Neural cell (in vitro differentiated cells): ENCODE measurements at regions not wholly inside any gene's neighbourhood (a gene's known extent, or its start where the extent isn't known, plus 50 kb on each side); places are given as distances from the start of the nearest gene placed in this dataset.

Experiments
- H2AFZ ChIP-seq: fragments of 200-600, 300-800 bp; sonication (generic), shearing (Covaris generic); 2 replicates; pipeline ENCODE4 v1.6.0; 2014; ENCODE audit warnings: low read depth, mild to moderate bottlenecking, antibody characterized with exemption, low read length, moderate library complexity
- H3F3A ChIP-seq: fragments of 200-600 bp; shearing (Covaris generic); 2 replicates; pipeline ENCODE4 v1.6.1; 2016; ENCODE audit warnings: mild to moderate bottlenecking, moderate library complexity, mixed read lengths, antibody characterized with exemption, low read length; ENCODE audit not compliant: insufficient read depth, poor library complexity, severe bottlenecking
- H3K27ac ChIP-seq: fragments of 200-600, 300-800 bp; sonication (generic), shearing (Covaris generic); 2 replicates; pipeline ENCODE4 v1.5.1; 2014; ENCODE audit warnings: mild to moderate bottlenecking, low read length, moderate library complexity
- H3K27me3 ChIP-seq: fragments of 300-800, 200-600 bp; sonication (generic), shearing (Covaris generic); 2 replicates; pipeline ENCODE4 v1.6.0; 2014; ENCODE audit warnings: mild to moderate bottlenecking, low read depth, low read length, moderate library complexity; ENCODE audit not compliant: insufficient read depth
- H3K36me3 ChIP-seq: fragments of 300-800, 200-600 bp; sonication (generic), shearing (Covaris generic); 2 replicates; pipeline ENCODE4 v1.5.1; 2014; ENCODE audit warnings: mild to moderate bottlenecking, antibody characterized with exemption, low read length, moderate library complexity; ENCODE audit not compliant: insufficient read depth
- H3K4me2 ChIP-seq: fragments of 300-800, 200-600 bp; sonication (generic), shearing (Covaris generic); 2 replicates; pipeline ENCODE4 v1.6.0; 2014; ENCODE audit warnings: mild to moderate bottlenecking, low read length
- H3K4me3 ChIP-seq: fragments of 300-800, 200-600 bp; sonication (generic), shearing (Covaris generic); 2 replicates; pipeline ENCODE4 v1.5.1; 2014; ENCODE audit warnings: mild to moderate bottlenecking, low read length, moderate library complexity
- H3K79me2 ChIP-seq: fragments of 200-600 bp; shearing (Covaris generic); replicated peaks from 2 replicates; pipeline ENCODE4 v1.6.0; 2014; ENCODE audit warnings: mild to moderate bottlenecking, low read length, moderate library complexity; ENCODE audit not compliant: insufficient read depth
- H3K9ac ChIP-seq: fragments of 300-800, 200-600 bp; sonication (generic), shearing (Covaris generic); 2 replicates; pipeline ENCODE4 v1.6.1; 2016; ENCODE audit warnings: mild to moderate bottlenecking, low read length, mixed read lengths
- H3K9me2 ChIP-seq: fragments of 200-600 bp; shearing (Covaris generic); 2 replicates; pipeline ENCODE4 v1.6.1; 2016; ENCODE audit warnings: mild to moderate bottlenecking, low read length, mixed read lengths; ENCODE audit not compliant: insufficient read depth
- H3K9me3 ChIP-seq: fragments of 200-600, 300-800 bp; sonication (generic), shearing (Covaris generic); 2 replicates; pipeline ENCODE4 v1.6.1; 2016; ENCODE audit warnings: mild to moderate bottlenecking, mixed run types, low read length, moderate library complexity, mixed read lengths
- H4K20me1 ChIP-seq: fragments of 200-600 bp; shearing (Covaris generic); 2 replicates; pipeline ENCODE4 v1.6.1; 2016; ENCODE audit warnings: mild to moderate bottlenecking, mixed run types; ENCODE audit not compliant: insufficient read depth
- CTCF ChIP-seq: fragments of 450-650 bp; IDR thresholded peaks from 2 replicates; pipeline ENCODE4 v1.5.1; 2014; ENCODE audit warnings: antibody characterized with exemption, mild to moderate bottlenecking, moderate library complexity; ENCODE audit not compliant: poor library complexity, severe bottlenecking
- EP300 ChIP-seq: fragments of 450-650 bp; conservative IDR thresholded peaks from 2 replicates; pipeline ENCODE4 v1.6.1; 2014; ENCODE audit warnings: antibody characterized with exemption, mild to moderate bottlenecking, moderate library complexity; ENCODE audit not compliant: poor library complexity, severe bottlenecking
- EZH2 ChIP-seq: fragments of 200-600, 300-800 bp; shearing (Covaris generic), sonication (generic); IDR thresholded peaks from 2 replicates; pipeline ENCODE4 v1.6.1; 2014; ENCODE audit warnings: antibody characterized with exemption, low read length, borderline replicate concordance, mild to moderate bottlenecking; ENCODE audit not compliant: insufficient read depth, poor library complexity, severe bottlenecking
- MXI1 ChIP-seq: fragments of 450-650 bp; conservative IDR thresholded peaks from 2 replicates; pipeline ENCODE4 v1.6.1; 2014; ENCODE audit warnings: antibody characterized with exemption, mild to moderate bottlenecking; ENCODE audit not compliant: poor library complexity, severe bottlenecking
- POLR2AphosphoS5 ChIP-seq: IDR thresholded peaks from 2 replicates; pipeline ENCODE4 v1.6.1; 2012
- RAD21 ChIP-seq: fragments of 450-650 bp; conservative IDR thresholded peaks from 2 replicates; pipeline ENCODE4 v1.6.1; 2014; ENCODE audit warnings: antibody characterized with exemption, mild to moderate bottlenecking, moderate library complexity
- REST ChIP-seq: IDR thresholded peaks from 2 replicates; pipeline ENCODE4 v1.6.1; 2012; ENCODE audit warnings: borderline replicate concordance
- SMC3 ChIP-seq: fragments of 450-650 bp; conservative IDR thresholded peaks from 2 replicates; pipeline ENCODE4 v1.6.1; 2014; ENCODE audit warnings: antibody characterized with exemption, mild to moderate bottlenecking, moderate library complexity; ENCODE audit not compliant: poor library complexity
- TAF1 ChIP-seq: IDR thresholded peaks from 2 replicates; pipeline ENCODE4 v1.6.1; 2012; ENCODE audit warnings: low read depth

GRCh38 chr4:159555873-159556272, 453.0 kb downstream of the RAPGEF2 start:
- Histone ChIP-seq H2AFZ (no peak overlapping the region), H3K4me3 (no peak overlapping the region), H3K9ac (no peak overlapping the region), H3K9me3 (no peaks in the 10 kb centered on the region), H3K27ac (no peak overlapping the region), H3K36me3 (no peaks in the 10 kb centered on the region), H3K79me2 (no peaks in the 10 kb centered on the region), H3K4me2 (no peak overlapping the region), H3K27me3 (no peaks in the 10 kb centered on the region), H3F3A (no peaks in the 10 kb centered on the region), H3K9me2 (no peaks in the 10 kb centered on the region), H4K20me1 (no peaks in the 10 kb centered on the region)
- no peak for TF ChIP-seq POLR2AphosphoS5
- TF ChIP-seq CTCF, result no peak
- TF ChIP-seq EP300, result peak; percentile 52
- TF ChIP-seq REST, result no peak

GRCh38 chr4:159562366-159562765, 459.5 kb downstream of the RAPGEF2 start:
- no peaks in the 10 kb centered on the region for H3K79me2 ChIP-seq
- H3K27me3 ChIP-seq, result no peaks in the 10 kb centered on the region
- no peak overlapping the region for H2AFZ ChIP-seq
- H4K20me1 ChIP-seq, result no peaks in the 10 kb centered on the region
- no peaks in the 10 kb centered on the region for H3K9me2 ChIP-seq
- no peaks in the 10 kb centered on the region for H3K9me3 ChIP-seq
- H3K9ac ChIP-seq, result no peak overlapping the region
- H3K4me2 ChIP-seq, result no peak overlapping the region
- H3K4me3 ChIP-seq, result no peak overlapping the region
- no peak overlapping the region for H3K27ac ChIP-seq
- TF ChIP-seq EZH2, result no peak
- no peaks in the 10 kb centered on the region for H3K36me3 ChIP-seq
- no peaks in the 10 kb centered on the region for H3F3A ChIP-seq

- Histone ChIP-seq H3F3A (no peaks in the 10 kb centered on the region), H3K4me3 (no peak overlapping the region), H3K9me2 (no peaks in the 10 kb centered on the region), H3K4me2 (no peak overlapping the region), H3K9ac (no peak overlapping the region), H3K36me3 (no peaks in the 10 kb centered on the region), H3K9me3 (no peaks in the 10 kb centered on the region), H2AFZ (no peak overlapping the region), H3K27me3 (no peaks in the 10 kb centered on the region), H3K79me2 (no peaks in the 10 kb centered on the region), H4K20me1 (no peaks in the 10 kb centered on the region), H3K27ac (no peak overlapping the region)
- TF ChIP-seq RAD21 (no peak), TAF1 (no peak), REST (no peak), MXI1 (no peak), POLR2AphosphoS5 (no peak), CTCF (no peak), SMC3 (no peak), EZH2 (no peak), EP300 (no peak)
Observed at GRCh38 chr4:159563257-159563656, 460.4 kb downstream of the RAPGEF2 start.
